H9 (cell line): ENCODE measurements at regions not wholly inside any gene's neighbourhood (a gene's known extent, or its start where the extent isn't known, plus 50 kb on each side); places are given as distances from the start of the nearest gene placed in this dataset.

Experiments used
- DNase-seq: peaks from one replicate; pipeline ENCODE4 v3.0.0-alpha.2; 2017
- H2AFZ ChIP-seq: one replicate; pipeline ENCODE4 v1.6.1; 2013; ENCODE audit warnings: mild to moderate bottlenecking, low read length, control low read depth, moderate library complexity
- H2AK5ac ChIP-seq: 2 replicates; pipeline ENCODE4 v1.6.1; 2013; ENCODE audit warnings: low read length, control low read depth, mixed read lengths; ENCODE audit not compliant: insufficient read length
- H2BK120ac ChIP-seq: one replicate; pipeline ENCODE4 v1.6.1; 2013; ENCODE audit warnings: low read depth, mild to moderate bottlenecking, low read length, control low read depth, inconsistent platforms; ENCODE audit not compliant: poor library complexity, severe bottlenecking
- H2BK12ac ChIP-seq: 2 replicates; pipeline ENCODE4 v1.6.1; 2013; ENCODE audit warnings: low read length, control low read depth, mixed read lengths, low read depth; ENCODE audit not compliant: insufficient read length
- H2BK15ac ChIP-seq: 2 replicates; pipeline ENCODE4 v1.6.1; 2013; ENCODE audit warnings: low read depth, low read length, control low read depth
- H2BK20ac ChIP-seq: one replicate; pipeline ENCODE4 v1.6.1; 2013; ENCODE audit warnings: low read depth, mild to moderate bottlenecking, low read length, control low read depth, inconsistent platforms; ENCODE audit not compliant: poor library complexity, severe bottlenecking
- H2BK5ac ChIP-seq: 2 replicates; pipeline ENCODE4 v1.6.1; 2013; ENCODE audit warnings: low read length, control low read depth, mixed read lengths; ENCODE audit not compliant: insufficient read length
- H3K14ac ChIP-seq: 2 replicates; pipeline ENCODE4 v1.6.1; 2013; ENCODE audit warnings: low read length, control low read depth; ENCODE audit not compliant: insufficient read depth
- H3K18ac ChIP-seq: 2 replicates; pipeline ENCODE4 v1.6.1; 2013; ENCODE audit warnings: low read depth, mild to moderate bottlenecking, mixed read lengths, low read length, control low read depth; ENCODE audit not compliant: insufficient read length
- H3K23ac ChIP-seq: 2 replicates; pipeline ENCODE4 v1.6.1; 2013; ENCODE audit warnings: low read length, control low read depth, mixed read lengths, low read depth; ENCODE audit not compliant: insufficient read length
- H3K23me2 ChIP-seq: 2 replicates; pipeline ENCODE4 v1.6.1; 2013; ENCODE audit warnings: low read depth, mild to moderate bottlenecking, mixed read lengths, low read length, control low read depth; ENCODE audit not compliant: insufficient read length, poor library complexity, severe bottlenecking
- H3K27ac ChIP-seq: 2 replicates; pipeline ENCODE4 v1.5.1; 2013; ENCODE audit warnings: low read length, control low read depth, mixed read lengths, low read depth; ENCODE audit not compliant: insufficient read length
- H3K27me3 ChIP-seq: 2 replicates; pipeline ENCODE4 v1.6.1; 2013; ENCODE audit warnings: low read length, control low read depth, inconsistent platforms; ENCODE audit not compliant: insufficient read depth
- H3K4ac ChIP-seq: 2 replicates; pipeline ENCODE4 v1.6.1; 2013; ENCODE audit warnings: low read depth, mild to moderate bottlenecking, control low read depth, inconsistent platforms, low read length, moderate library complexity
- H3K4me1 ChIP-seq: 2 replicates; pipeline ENCODE4 v1.6.1; 2013; ENCODE audit warnings: low read length, control low read depth, inconsistent platforms; ENCODE audit not compliant: insufficient read depth
- H3K4me2 ChIP-seq: 2 replicates; pipeline ENCODE4 v1.6.1; 2013; ENCODE audit warnings: low read length, control low read depth, mixed read lengths; ENCODE audit not compliant: insufficient read length, insufficient read depth
- H3K56ac ChIP-seq: 2 replicates; pipeline ENCODE4 v1.6.1; 2013; ENCODE audit warnings: low read depth, mild to moderate bottlenecking, mixed read lengths, low read length, control low read depth; ENCODE audit not compliant: insufficient read length
- H3K79me1 ChIP-seq: 2 replicates; pipeline ENCODE4 v1.6.1; 2013; ENCODE audit warnings: low read depth, mild to moderate bottlenecking, moderate library complexity, low read length, control low read depth, inconsistent platforms; ENCODE audit not compliant: insufficient read depth, poor library complexity, severe bottlenecking
- H3K79me2 ChIP-seq: 2 replicates; pipeline ENCODE4 v1.6.1; 2013; ENCODE audit warnings: low read length, control low read depth, inconsistent platforms; ENCODE audit not compliant: insufficient read depth
- H3K9ac ChIP-seq: 2 replicates; pipeline ENCODE4 v1.6.1; 2013; ENCODE audit warnings: low read length, control low read depth, mixed read lengths; ENCODE audit not compliant: insufficient read length; ENCODE audit errors: extremely low read depth
- H3K9me3 ChIP-seq: one replicate; pipeline ENCODE4 v1.6.1; 2013; ENCODE audit warnings: low read depth, low read length, inconsistent platforms; ENCODE audit not compliant: control insufficient read depth
- H3T11ph ChIP-seq: one replicate; pipeline ENCODE4 v1.6.1; 2013; ENCODE audit warnings: mild to moderate bottlenecking, low read length, control low read depth, inconsistent platforms
- H4K20me1 ChIP-seq: one replicate; pipeline ENCODE4 v1.6.1; 2013; ENCODE audit not compliant: control insufficient read depth, insufficient read length, insufficient read depth
- H4K5ac ChIP-seq: 2 replicates; pipeline ENCODE4 v1.6.1; 2013; ENCODE audit warnings: low read depth, mild to moderate bottlenecking, mixed read lengths, low read length, control low read depth; ENCODE audit not compliant: insufficient read length
- H4K8ac ChIP-seq: replicated peaks from 2 replicates; pipeline ENCODE4 v1.6.1; 2013; ENCODE audit warnings: low read length, control low read depth, mixed read lengths, low read depth; ENCODE audit not compliant: insufficient read length
- H4K91ac ChIP-seq: 2 replicates; pipeline ENCODE4 v1.6.1; 2013; ENCODE audit warnings: low read depth, mild to moderate bottlenecking, moderate library complexity, mixed read lengths, low read length, control low read depth; ENCODE audit not compliant: insufficient read length
- H3K27ac Mint-ChIP-seq, 3 experiments: 2 replicates in 2 of 3; 3 replicates in 1 of 3; pipeline ENCODE4 v1.8.0; 2020 to 2021; ENCODE audit warnings: mixed read lengths in 3 of 3, mild to moderate bottlenecking in 1 of 3, moderate library complexity in 1 of 3
- H3K27me3 Mint-ChIP-seq: 2 replicates; pipeline ENCODE4 v1.8.0; 2021; ENCODE audit warnings: low read depth, mild to moderate bottlenecking, moderate library complexity, mixed read lengths
- H3K36me3 Mint-ChIP-seq, 3 experiments: 2 replicates in 2 of 3; 3 replicates in 1 of 3; pipeline ENCODE4 v1.8.0; 2020 to 2021; ENCODE audit warnings: low read depth in 3 of 3, mixed read lengths in 3 of 3; ENCODE audit not compliant: insufficient read depth in 1 of 3
- H3K4me1 Mint-ChIP-seq, 2 experiments: 2 replicates each; pipeline ENCODE4 v1.8.0; 2020; ENCODE audit warnings: mixed read lengths in 2 of 2
- H3K4me3 Mint-ChIP-seq, 2 experiments: 2 replicates in 1 of 2; 3 replicates in 1 of 2; pipeline ENCODE4 v1.8.0; 2020 to 2021; ENCODE audit warnings: mild to moderate bottlenecking in 2 of 2, mixed read lengths in 2 of 2, moderate library complexity in 1 of 2
- H3K9me3 Mint-ChIP-seq, 2 experiments: 2 replicates in 1 of 2; 3 replicates in 1 of 2; pipeline ENCODE4 v1.8.0; 2020; ENCODE audit warnings: mild to moderate bottlenecking in 2 of 2, mixed read lengths in 2 of 2, moderate library complexity in 1 of 2
- WGBS: extraction: QIAGEN DNeasy Blood & Tissue Kit; methylation state at CpG from one replicate; pipeline ENCODE4 v1.1.7; 2013; ENCODE audit warnings: missing lambda C conversion rate, low lambda C conversion rate, mixed read lengths; ENCODE audit not compliant: insufficient read length; ENCODE audit errors: extremely low coverage; 5-methylcytosine and 5-hydroxymethylcytosine counted together
- TF ChIP-seq, protein P1 (sequence below): fragments of 200-600 bp; sonication (generic); conservative IDR thresholded peaks from 3 replicates; pipeline ENCODE4 v1.8.0; 2021; ENCODE audit warnings: antibody characterized with exemption, mild to moderate bottlenecking

DNA sequence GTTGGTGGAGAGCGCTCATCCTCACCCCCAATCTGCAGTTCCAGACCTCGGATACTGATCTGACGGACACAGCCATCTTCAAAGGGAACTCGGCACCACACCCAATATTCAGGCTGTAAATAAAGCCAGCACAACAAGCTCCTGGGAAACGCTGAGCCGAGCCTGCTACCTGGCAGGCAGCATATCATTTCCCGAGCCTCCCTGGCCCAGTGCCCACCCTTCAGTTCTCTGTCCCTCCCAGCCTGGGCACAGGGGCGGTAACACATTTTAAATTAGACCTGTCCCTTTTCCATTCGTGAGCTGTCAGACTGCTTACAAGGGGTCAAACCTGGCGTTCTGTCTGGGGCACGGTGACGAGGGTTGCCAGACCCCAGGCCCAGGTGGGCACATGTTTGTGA is 250.5 kb downstream of the ARHGAP12 start:
- H2AK5ac ChIP-seq = no peak overlapping the region
- no peak overlapping the region for H3K4ac ChIP-seq
- H3K23ac ChIP-seq = no peak overlapping the region
- no CpG with 5 or more reads among the region's 12 CpGs for WGBS
- H4K20me1 ChIP-seq = no peaks in the 10 kb centered on the region
- Mint-ChIP-seq H3K27me3 (peaks cover 10% of the 10 kb centered on the region), H3K27ac (peak overlapping the region in 2 of 3 experiments; percentile 98; a peak in 3 of 7 replicates), H3K36me3 (peaks cover 6 to 38% (median 13%) of the 10 kb centered on the region in 3 experiments), H3K9me3 (peaks cover 37 to 55% of the 10 kb centered on the region in 2 experiments), H3K4me1 (peaks cover 23% of the 10 kb centered on the region in 2 experiments), H3K4me3 (peak overlapping the region in 1 of 2 experiments; percentile 58; a peak in 1 of 5 replicates)
- no peaks in the 10 kb centered on the region; the same call in 1 of the 2 replicates for H3K4me1 ChIP-seq
- H2BK12ac ChIP-seq = no peak overlapping the region
- H2BK20ac ChIP-seq = no peak overlapping the region
- peak overlapping the region; percentile 68; the same call in 1 of the 2 replicates for H3K14ac ChIP-seq
- peaks cover 16% of the 10 kb centered on the region for H3K9me3 ChIP-seq
- peak overlapping the region; percentile 77 for H3K18ac ChIP-seq
- H2AFZ ChIP-seq = no peak overlapping the region
- no peak overlapping the region for H4K5ac ChIP-seq
- H3K56ac ChIP-seq = no peak overlapping the region
- H2BK120ac ChIP-seq = no peak overlapping the region
- TF ChIP-seq, protein P1, sequence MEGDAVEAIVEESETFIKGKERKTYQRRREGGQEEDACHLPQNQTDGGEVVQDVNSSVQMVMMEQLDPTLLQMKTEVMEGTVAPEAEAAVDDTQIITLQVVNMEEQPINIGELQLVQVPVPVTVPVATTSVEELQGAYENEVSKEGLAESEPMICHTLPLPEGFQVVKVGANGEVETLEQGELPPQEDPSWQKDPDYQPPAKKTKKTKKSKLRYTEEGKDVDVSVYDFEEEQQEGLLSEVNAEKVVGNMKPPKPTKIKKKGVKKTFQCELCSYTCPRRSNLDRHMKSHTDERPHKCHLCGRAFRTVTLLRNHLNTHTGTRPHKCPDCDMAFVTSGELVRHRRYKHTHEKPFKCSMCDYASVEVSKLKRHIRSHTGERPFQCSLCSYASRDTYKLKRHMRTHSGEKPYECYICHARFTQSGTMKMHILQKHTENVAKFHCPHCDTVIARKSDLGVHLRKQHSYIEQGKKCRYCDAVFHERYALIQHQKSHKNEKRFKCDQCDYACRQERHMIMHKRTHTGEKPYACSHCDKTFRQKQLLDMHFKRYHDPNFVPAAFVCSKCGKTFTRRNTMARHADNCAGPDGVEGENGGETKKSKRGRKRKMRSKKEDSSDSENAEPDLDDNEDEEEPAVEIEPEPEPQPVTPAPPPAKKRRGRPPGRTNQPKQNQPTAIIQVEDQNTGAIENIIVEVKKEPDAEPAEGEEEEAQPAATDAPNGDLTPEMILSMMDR = no peak
- no peak overlapping the region for H3T11ph ChIP-seq
- no peak overlapping the region for H2BK5ac ChIP-seq
- H3K79me2 ChIP-seq = no peaks in the 10 kb centered on the region
- no peak for DNase-seq
- H3K27me3 ChIP-seq = no peaks in the 10 kb centered on the region
- no peak overlapping the region for H2BK15ac ChIP-seq
- H3K27ac ChIP-seq = no peak overlapping the region
- no peaks in the 10 kb centered on the region for H3K79me1 ChIP-seq
- H3K23me2 ChIP-seq = no peaks in the 10 kb centered on the region
- H4K8ac ChIP-seq = no peak overlapping the region
- no peak overlapping the region for H3K9ac ChIP-seq
- H4K91ac ChIP-seq = no peak overlapping the region
- no peak overlapping the region for H3K4me2 ChIP-seq
